ENCODE measurements at regions not wholly inside any gene's neighbourhood (a gene's known extent, or its start where the extent isn't known, plus 50 kb on each side); places are given as distances from the start of the nearest gene placed in this dataset.

DNA sequence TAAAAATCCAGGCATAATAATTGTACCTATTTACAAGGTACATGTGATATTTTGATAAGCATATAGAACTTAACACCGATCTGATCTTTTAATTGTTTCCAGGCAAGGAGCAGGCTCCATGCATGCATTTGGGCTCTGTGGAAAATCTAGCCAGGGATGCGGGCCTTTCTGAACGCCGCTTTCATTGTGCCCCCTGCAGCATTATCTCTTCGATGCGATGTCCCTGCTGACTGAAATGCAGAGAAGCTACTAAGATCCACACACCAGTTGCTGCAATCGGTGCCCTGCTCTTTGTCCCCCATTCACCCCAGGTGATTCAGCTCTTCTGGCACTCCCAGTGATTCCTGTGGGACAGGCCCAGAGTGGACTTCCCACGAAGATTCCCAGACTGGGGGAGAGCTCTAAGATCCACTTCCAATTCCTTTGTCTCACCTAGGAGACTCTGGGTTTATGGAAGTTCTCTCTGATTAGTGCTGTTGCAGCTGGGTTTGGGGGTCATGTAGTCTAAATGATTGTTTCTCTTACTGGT lies 254.3 kb upstream of the AGA start:
- Histone ChIP-seq H3K27ac (no peak overlapping the region), H3K4me3 (replicated peaks in 1 of 3) (no peak overlapping the region), H3K4me1 (no peaks in the 10 kb centered on the region), H3K9me3 (no peaks in the 10 kb centered on the region), H3K36me3 (no peaks in the 10 kb centered on the region), H3K27me3 (no peaks in the 10 kb centered on the region)
- TF ChIP-seq, protein P1, sequence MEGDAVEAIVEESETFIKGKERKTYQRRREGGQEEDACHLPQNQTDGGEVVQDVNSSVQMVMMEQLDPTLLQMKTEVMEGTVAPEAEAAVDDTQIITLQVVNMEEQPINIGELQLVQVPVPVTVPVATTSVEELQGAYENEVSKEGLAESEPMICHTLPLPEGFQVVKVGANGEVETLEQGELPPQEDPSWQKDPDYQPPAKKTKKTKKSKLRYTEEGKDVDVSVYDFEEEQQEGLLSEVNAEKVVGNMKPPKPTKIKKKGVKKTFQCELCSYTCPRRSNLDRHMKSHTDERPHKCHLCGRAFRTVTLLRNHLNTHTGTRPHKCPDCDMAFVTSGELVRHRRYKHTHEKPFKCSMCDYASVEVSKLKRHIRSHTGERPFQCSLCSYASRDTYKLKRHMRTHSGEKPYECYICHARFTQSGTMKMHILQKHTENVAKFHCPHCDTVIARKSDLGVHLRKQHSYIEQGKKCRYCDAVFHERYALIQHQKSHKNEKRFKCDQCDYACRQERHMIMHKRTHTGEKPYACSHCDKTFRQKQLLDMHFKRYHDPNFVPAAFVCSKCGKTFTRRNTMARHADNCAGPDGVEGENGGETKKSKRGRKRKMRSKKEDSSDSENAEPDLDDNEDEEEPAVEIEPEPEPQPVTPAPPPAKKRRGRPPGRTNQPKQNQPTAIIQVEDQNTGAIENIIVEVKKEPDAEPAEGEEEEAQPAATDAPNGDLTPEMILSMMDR (IDR thresholded peaks at IDR 0.05): no peak
- no peak for TF ChIP-seq POLR2A (IDR thresholded peaks at IDR 0.05)
- intact Hi-C loops (cut with DNase I): no loop called here
- no peak for DNase-seq
- 46 to 64% methylated on average over 8 of the region's 8 CpGs for WGBS, 2 donors

DNA sequence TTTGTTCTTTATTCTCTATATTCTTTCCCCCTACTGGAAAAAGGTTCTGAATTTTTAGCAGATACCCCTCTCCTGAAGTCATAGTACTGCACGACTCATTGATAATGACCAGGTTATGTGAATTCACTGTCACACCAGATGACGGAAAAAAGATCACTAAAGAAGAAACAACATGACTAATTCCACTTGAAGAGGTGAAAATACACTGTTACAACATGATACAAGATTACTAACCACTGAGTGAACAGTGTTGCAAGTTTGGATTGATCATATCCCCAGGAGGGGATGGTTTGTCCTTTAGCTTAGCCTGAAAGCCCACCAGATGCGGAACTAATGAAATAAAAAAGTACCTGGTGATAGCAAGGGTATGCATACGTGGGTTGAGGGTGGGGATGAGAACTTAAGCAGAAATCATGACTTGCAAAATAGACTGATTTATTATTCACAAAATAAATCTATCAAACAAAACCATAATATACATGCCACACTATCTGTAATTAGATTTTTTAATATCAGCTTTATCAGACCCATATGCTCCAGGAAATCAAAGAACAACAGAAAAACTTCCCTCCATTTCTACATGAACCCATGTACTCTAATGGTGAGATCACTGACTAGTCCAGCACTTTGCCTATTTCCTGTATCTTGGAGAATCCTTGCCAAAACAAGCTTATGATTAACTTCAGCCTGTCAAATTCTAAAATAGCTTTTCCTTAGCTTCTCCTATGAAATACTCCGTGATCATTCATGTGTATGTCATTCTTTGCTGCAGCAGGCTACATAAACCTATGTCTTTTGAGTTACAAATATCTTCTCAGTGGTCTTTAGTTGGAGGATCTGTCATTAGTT lies 257.4 kb upstream of the AGA start:
- no peak for TF ChIP-seq POLR2A (IDR thresholded peaks at IDR 0.05)
- TF ChIP-seq, protein P1 (IDR thresholded peaks at IDR 0.05): no peak
- intact Hi-C loops (cut with DNase I): no loop called here

DNA sequence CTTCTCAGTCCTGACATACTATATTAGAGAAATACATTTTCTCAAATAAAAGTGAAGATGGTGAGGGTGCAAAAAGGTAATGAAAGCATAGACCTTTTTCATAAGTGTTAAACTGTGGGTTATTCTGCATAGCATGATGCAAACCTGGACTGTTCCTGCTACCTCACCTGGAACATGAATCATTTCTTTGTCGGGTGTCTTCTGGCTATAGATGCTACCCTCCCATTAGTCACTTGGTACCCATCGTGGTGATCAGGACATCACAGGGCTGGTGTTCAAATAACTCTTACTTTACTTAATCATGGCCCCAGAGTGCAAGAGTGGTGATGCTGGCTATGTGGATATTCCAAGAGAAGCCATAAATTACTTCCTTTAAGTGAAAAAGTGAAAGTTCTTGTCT lies 264.7 kb upstream of the AGA start:
- no peaks in the 10 kb centered on the region for H3K36me3 ChIP-seq
- H3K27ac ChIP-seq: no peak overlapping the region
- WGBS, 2 donors: 90 to 100% methylated on average over 2 of the region's 2 CpGs
- H3K27me3 ChIP-seq: no peaks in the 10 kb centered on the region
- no peak for DNase-seq
- no peak for TF ChIP-seq POLR2A (IDR thresholded peaks at IDR 0.05)
- TF ChIP-seq, protein P1 (IDR thresholded peaks at IDR 0.05): no peak
- H3K9me3 ChIP-seq: no peaks in the 10 kb centered on the region
- no peaks in the 10 kb centered on the region for H3K4me1 ChIP-seq
- intact Hi-C loops (cut with DNase I): no loop called here
- H3K4me3 ChIP-seq (replicated peaks in 1 of 3): no peak overlapping the region

More for the DNA sequence above, 257.4 kb upstream of the AGA start:
- Histone ChIP-seq H3K4me3 (replicated peaks in 1 of 3) (no peak overlapping the region), H3K4me1 (no peaks in the 10 kb centered on the region), H3K27ac (no peak overlapping the region), H3K27me3 (no peaks in the 10 kb centered on the region), H3K9me3 (no peaks in the 10 kb centered on the region), H3K36me3 (no peaks in the 10 kb centered on the region)
- DNase-seq: no peak
- WGBS, 2 donors: 62 to 65% methylated on average over 5 of the region's 5 CpGs

DNA sequence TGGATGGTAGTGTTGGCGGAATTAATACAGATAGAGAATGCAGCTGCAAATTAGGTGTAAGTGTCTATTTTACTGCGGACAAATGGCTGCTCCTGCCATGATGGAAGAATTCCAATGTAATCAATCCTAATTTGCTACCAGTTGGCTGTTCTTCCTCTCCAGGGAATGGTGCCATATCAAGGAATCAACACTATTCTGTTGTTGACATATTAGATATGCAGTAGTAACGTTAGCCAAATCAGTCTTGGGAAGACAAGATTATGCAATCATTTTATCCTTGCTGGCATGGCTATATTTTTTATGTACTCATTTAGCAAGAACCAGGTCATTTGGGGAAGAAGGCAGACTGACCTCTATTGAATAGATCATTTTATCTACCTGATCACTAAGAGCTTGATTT lies 271.2 kb upstream of the AGA start:
- no peak for DNase-seq
- no peaks in the 10 kb centered on the region for H3K9me3 ChIP-seq
- TF ChIP-seq, protein P1 (IDR thresholded peaks at IDR 0.05): no peak
- no peak for TF ChIP-seq POLR2A (IDR thresholded peaks at IDR 0.05)
- intact Hi-C loops (cut with DNase I): no loop called here
- H3K36me3 ChIP-seq: no peaks in the 10 kb centered on the region
- H3K4me1 ChIP-seq: no peaks in the 10 kb centered on the region
- no peak overlapping the region for H3K27ac ChIP-seq
- 74 to 80% methylated on average over 3 of the region's 3 CpGs for WGBS, 2 donors
- H3K4me3 ChIP-seq (replicated peaks in 1 of 3): no peak overlapping the region
- H3K27me3 ChIP-seq: no peaks in the 10 kb centered on the region

DNA sequence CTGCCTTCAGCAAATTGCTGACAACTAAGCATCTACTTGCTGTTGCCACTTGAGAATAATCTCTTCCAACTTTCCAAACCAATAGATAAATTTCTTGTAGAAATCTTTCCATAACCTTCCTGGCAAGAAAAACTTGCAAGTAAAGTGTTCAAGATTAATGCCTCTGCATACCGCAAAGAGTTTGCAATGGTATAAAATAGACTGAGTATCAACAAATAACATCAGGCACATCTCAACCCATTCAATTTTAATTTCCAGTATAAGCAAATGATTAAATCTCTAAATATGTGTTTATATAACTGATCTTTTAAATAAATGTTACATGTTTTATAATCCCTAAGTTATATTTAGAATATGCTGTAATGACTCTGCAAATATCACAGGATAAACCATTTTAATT lies 275.2 kb upstream of the AGA start:
- Histone ChIP-seq H3K27ac (no peak overlapping the region), H3K9me3 (no peaks in the 10 kb centered on the region), H3K36me3 (no peaks in the 10 kb centered on the region), H3K4me3 (replicated peaks in 1 of 3) (no peak overlapping the region), H3K4me1 (no peaks in the 10 kb centered on the region), H3K27me3 (no peaks in the 10 kb centered on the region)
- intact Hi-C loops (cut with DNase I): no loop called here
- TF ChIP-seq, protein P1 (IDR thresholded peaks at IDR 0.05): no peak
- no peak for TF ChIP-seq POLR2A (IDR thresholded peaks at IDR 0.05)
- 83 to 93% methylated on average over 1 of the region's 1 CpG for whole genome bisulfite sequencing, 2 donors
- DNase-seq: no peak
